Liver (tissue), 8 donors: ENCODE measurements at regions not wholly inside any gene's neighbourhood (a gene's known extent, or its start where the extent isn't known, plus 50 kb on each side); places are given as distances from the start of the nearest gene placed in this dataset.

Experiments used
- DNase-seq: peaks from one replicate; pipeline ENCODE4 v3.0.0-alpha.2; 2017; ENCODE audit warnings: low spot score
- H3K27ac ChIP-seq, 2 donors: one replicate each; pipeline ENCODE4 v1.7.0; 2013; ENCODE audit warnings: inconsistent platforms in 2 of 2, low read length in 2 of 2, control low read depth in 1 of 2, low read depth in 1 of 2, mild to moderate bottlenecking in 1 of 2
- H3K27me3 ChIP-seq, 4 donors: one replicate each; pipeline versions ENCODE4 v1.6.1 to v1.7.0; 2013; ENCODE audit warnings: low read length in 3 of 4, inconsistent platforms in 1 of 4, mild to moderate bottlenecking in 1 of 4, moderate library complexity in 1 of 4; ENCODE audit not compliant: control insufficient read depth in 4 of 4, insufficient read depth in 4 of 4
- H3K36me3 ChIP-seq, 4 donors: one replicate each; pipeline versions ENCODE4 v1.6.1 to v1.7.0; 2013; ENCODE audit warnings: low read length in 3 of 4, mild to moderate bottlenecking in 3 of 4, low read depth in 1 of 4, moderate library complexity in 1 of 4; ENCODE audit not compliant: control insufficient read depth in 4 of 4, insufficient read depth in 3 of 4
- H3K4me1 ChIP-seq, 4 donors: one replicate each; pipeline versions ENCODE4 v1.6.1 to v1.7.0; 2013; ENCODE audit warnings: low read length in 3 of 4, mild to moderate bottlenecking in 3 of 4, moderate library complexity in 1 of 4; ENCODE audit not compliant: control insufficient read depth in 4 of 4, insufficient read depth in 4 of 4
- H3K4me3 ChIP-seq, 3 donors: one replicate each; pipeline versions ENCODE4 v1.6.1 to v1.7.0; 2013; ENCODE audit warnings: low read length in 3 of 3, control low read depth in 1 of 3, low read depth in 1 of 3, mild to moderate bottlenecking in 1 of 3
- H3K9ac ChIP-seq, 2 donors: one replicate each; pipeline ENCODE4 v1.7.0; 2013; ENCODE audit warnings: low read length in 2 of 2, mild to moderate bottlenecking in 2 of 2, moderate library complexity in 2 of 2, control low read depth in 1 of 2, low read depth in 1 of 2
- H3K9me3 ChIP-seq, 4 donors: one replicate each; pipeline versions ENCODE4 v1.6.1 to v1.7.0; 2013; ENCODE audit warnings: low read length in 3 of 4; ENCODE audit not compliant: control insufficient read depth in 4 of 4
- ATF3 ChIP-seq: IDR thresholded peaks from 2 replicates; pipeline ENCODE4 v1.6.1; 2016; ENCODE audit warnings: antibody characterized with exemption
- CTCF ChIP-seq: fragments of 150-350 bp; IDR thresholded peaks from 2 replicates; pipeline ENCODE4 v1.5.1; 2017; ENCODE audit warnings: improper control_type of control experiment, low read depth, low read length; ENCODE audit not compliant: missing input control
- FOXA1 ChIP-seq: IDR thresholded peaks from 2 replicates; pipeline ENCODE4 v1.6.1; 2016; ENCODE audit warnings: antibody characterized with exemption
- FOXA2 ChIP-seq: IDR thresholded peaks from 2 replicates; pipeline ENCODE4 v1.6.1; 2016; ENCODE audit warnings: antibody characterized with exemption
- GABPA ChIP-seq, 2 donors: IDR thresholded peaks in 1 of 2; conservative IDR thresholded peaks in 1 of 2; 2 replicates each; pipeline ENCODE4 v1.6.1; 2016; ENCODE audit warnings: antibody characterized with exemption in 2 of 2, mild to moderate bottlenecking in 1 of 2, moderate library complexity in 1 of 2
- HNF4A ChIP-seq, 2 donors: conservative IDR thresholded peaks; 2 replicates each; pipeline ENCODE4 v1.6.1; 2016; ENCODE audit warnings: antibody characterized with exemption in 2 of 2, mild to moderate bottlenecking in 2 of 2
- HNF4G ChIP-seq: IDR thresholded peaks from 2 replicates; pipeline ENCODE4 v1.6.1; 2016; ENCODE audit warnings: antibody characterized with exemption
- JUND ChIP-seq, 2 donors: IDR thresholded peaks; 2 replicates each; pipeline ENCODE4 v1.6.1; 2016; ENCODE audit warnings: antibody characterized with exemption in 2 of 2
- NR2F2 ChIP-seq: IDR thresholded peaks from 2 replicates; pipeline ENCODE4 v1.6.1; 2016; ENCODE audit warnings: antibody characterized with exemption
- RAD21 ChIP-seq, 2 donors: IDR thresholded peaks; 2 replicates each; pipeline ENCODE4 v1.6.1; 2016; ENCODE audit warnings: antibody characterized with exemption in 2 of 2, mild to moderate bottlenecking in 2 of 2
- RXRA ChIP-seq, 2 donors: IDR thresholded peaks; 2 replicates each; pipeline ENCODE4 v1.6.1; 2017 to 2018; ENCODE audit warnings: antibody characterized with exemption in 2 of 2, mild to moderate bottlenecking in 1 of 2
- TAF1 ChIP-seq: conservative IDR thresholded peaks from 2 replicates; pipeline ENCODE4 v1.6.1; 2016; ENCODE audit warnings: antibody characterized with exemption, mild to moderate bottlenecking
- YY1 ChIP-seq: IDR thresholded peaks from 2 replicates; pipeline ENCODE4 v1.6.1; 2016; ENCODE audit warnings: antibody characterized with exemption, mild to moderate bottlenecking
- ZBTB33 ChIP-seq: IDR thresholded peaks from 2 replicates; pipeline ENCODE4 v1.6.1; 2016; ENCODE audit warnings: antibody characterized with exemption
- WGBS: extraction: QIAGEN DNeasy Blood & Tissue Kit; methylation state at CpG from one replicate; pipeline ENCODE4 v1.1.7; 2013; 5-methylcytosine and 5-hydroxymethylcytosine counted together
- donor health status: healthy.
- donor health status: healthy.
- donor health status: healthy.
- donor health status: healthy.
- donor health status: healthy.

- no peak overlapping the region for H3K27ac ChIP-seq
- no peaks in the 10 kb centered on the region for H3K9me3 ChIP-seq
- TF ChIP-seq RXRA (IDR thresholded peaks at IDR 0.05) (no peak), GABPA (IDR thresholded peaks at IDR 0.05 in 1 of 2, conservative IDR thresholded peaks at IDR 0.05 in 1 of 2) (no peak), HNF4A (conservative IDR thresholded peaks at IDR 0.05) (no peak), HNF4G (no peak), FOXA1 (no peak), NR2F2 (no peak), JUND (IDR thresholded peaks at IDR 0.05) (no peak), RAD21 (IDR thresholded peaks at IDR 0.05) (no peak), CTCF (no peak), ZBTB33 (no peak)
- H3K27me3 ChIP-seq: no peaks in the 10 kb centered on the region
- H3K36me3 ChIP-seq: no peaks in the 10 kb centered on the region
- WGBS: 79% methylated on average over 3 of the region's 3 CpGs
- DNase-seq: no peak
- no peaks in the 10 kb centered on the region for H3K4me1 ChIP-seq
- no peak overlapping the region for H3K9ac ChIP-seq
- no peak overlapping the region for H3K4me3 ChIP-seq
These were observed 979.6 kb downstream of the RPA4 start for GRCh38 chrX:97863261-97863660.

- H3K4me1 ChIP-seq: no peaks in the 10 kb centered on the region
- no peaks in the 10 kb centered on the region for H3K36me3 ChIP-seq
- no peak overlapping the region for H3K4me3 ChIP-seq
- H3K27me3 ChIP-seq: no peaks in the 10 kb centered on the region
- no peak for DNase-seq
- H3K9me3 ChIP-seq: no peaks in the 10 kb centered on the region
- 60% methylated on average over 2 of the region's 2 CpGs for WGBS
- H3K27ac ChIP-seq: no peak overlapping the region
- H3K9ac ChIP-seq: no peak overlapping the region
- TF ChIP-seq TAF1 (no peak), ATF3 (no peak), FOXA2 (no peak), CTCF (no peak), YY1 (no peak)
These were observed 983.6 kb downstream of the RPA4 start for GRCh38 chrX:97867266-97867665.
